ENCODE measurements at regions not wholly inside any gene's neighbourhood (a gene's known extent, or its start where the extent isn't known, plus 50 kb on each side); places are given as distances from the start of the nearest gene placed in this dataset.

GRCh38 chr7:145065473-145065872 lies 229.6 kb upstream of the TPK1 start:
- TF ChIP-seq POLR2A (IDR thresholded peaks at IDR 0.05) (no peak), CTCF (IDR thresholded peaks at IDR 0.05 in 4 of 5, conservative IDR thresholded peaks at IDR 0.05 in 1 of 5) (no peak)
